GM13976 (cell line): ENCODE measurements at regions not wholly inside any gene's neighbourhood (a gene's known extent, or its start where the extent isn't known, plus 50 kb on each side); places are given as distances from the start of the nearest gene placed in this dataset.

ENCODE experiments used
- DNase-seq: peaks from one replicate; pipeline ENCODE4 v3.0.0; 2012; ENCODE audit warnings: low spot score
- in situ Hi-C: fragments of 300-500 bp; cut with MboI; formaldehyde crosslinking; loops from one replicate; pipeline ENCODE4 v1.12.0; 2022; ENCODE audit warnings: low sequenced_read_pairs, mixed read lengths, inconsistent platforms; ENCODE audit not compliant: unreplicated experiment
- TF ChIP-seq, protein P1 (sequence below): IDR thresholded peaks from 2 replicates; pipeline ENCODE4 v1.5.1; 2012; ENCODE audit warnings: borderline replicate concordance, mild to moderate bottlenecking; ENCODE audit not compliant: insufficient read depth; ENCODE audit errors: extremely low read depth, missing control alignments, control extremely low read depth

DNA sequence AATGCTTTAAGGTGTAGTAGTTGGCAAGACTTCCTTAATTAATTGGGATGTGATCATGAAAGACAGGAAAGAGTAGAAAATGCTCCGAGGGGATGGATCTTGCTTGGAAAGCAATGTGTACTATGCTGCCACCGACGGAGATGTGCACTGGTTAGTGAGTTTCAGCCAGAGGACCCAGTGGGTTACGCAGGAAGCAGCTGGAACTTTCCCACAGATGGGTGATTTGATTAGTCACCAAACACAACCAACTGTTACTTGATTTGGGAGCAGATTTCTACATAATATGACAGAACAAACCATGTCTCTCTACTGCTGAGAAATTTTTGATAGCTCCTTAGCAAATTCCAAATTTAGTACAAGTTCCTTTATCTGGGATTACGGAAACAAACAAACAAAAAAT is 245.4 kb upstream of the MCTP2 start:
- TF ChIP-seq, protein P1, sequence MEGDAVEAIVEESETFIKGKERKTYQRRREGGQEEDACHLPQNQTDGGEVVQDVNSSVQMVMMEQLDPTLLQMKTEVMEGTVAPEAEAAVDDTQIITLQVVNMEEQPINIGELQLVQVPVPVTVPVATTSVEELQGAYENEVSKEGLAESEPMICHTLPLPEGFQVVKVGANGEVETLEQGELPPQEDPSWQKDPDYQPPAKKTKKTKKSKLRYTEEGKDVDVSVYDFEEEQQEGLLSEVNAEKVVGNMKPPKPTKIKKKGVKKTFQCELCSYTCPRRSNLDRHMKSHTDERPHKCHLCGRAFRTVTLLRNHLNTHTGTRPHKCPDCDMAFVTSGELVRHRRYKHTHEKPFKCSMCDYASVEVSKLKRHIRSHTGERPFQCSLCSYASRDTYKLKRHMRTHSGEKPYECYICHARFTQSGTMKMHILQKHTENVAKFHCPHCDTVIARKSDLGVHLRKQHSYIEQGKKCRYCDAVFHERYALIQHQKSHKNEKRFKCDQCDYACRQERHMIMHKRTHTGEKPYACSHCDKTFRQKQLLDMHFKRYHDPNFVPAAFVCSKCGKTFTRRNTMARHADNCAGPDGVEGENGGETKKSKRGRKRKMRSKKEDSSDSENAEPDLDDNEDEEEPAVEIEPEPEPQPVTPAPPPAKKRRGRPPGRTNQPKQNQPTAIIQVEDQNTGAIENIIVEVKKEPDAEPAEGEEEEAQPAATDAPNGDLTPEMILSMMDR: no peak

DNA sequence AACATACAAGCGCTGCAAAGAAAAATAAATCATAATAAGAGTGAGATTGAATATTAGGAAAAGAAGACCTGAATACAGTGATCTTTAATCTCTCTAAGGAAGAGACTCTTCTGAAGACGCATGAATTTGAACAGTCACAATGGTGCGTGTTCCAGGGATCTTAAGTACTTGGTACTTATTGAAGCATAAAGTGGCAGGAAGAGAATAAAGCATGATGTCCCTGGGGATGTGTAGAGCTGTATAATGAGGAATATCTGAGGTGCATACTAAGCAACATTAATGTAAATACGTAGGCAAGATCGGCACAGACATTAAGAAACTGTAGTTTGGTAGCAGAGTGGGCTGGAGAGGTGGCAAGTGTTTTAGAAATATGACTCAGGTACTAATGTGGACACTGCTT is 246.2 kb upstream of the MCTP2 start:
- TF ChIP-seq, protein P1: no peak
- in situ Hi-C loops: no loop called here
- no peak for DNase-seq

More for the DNA sequence above, 245.4 kb upstream of the MCTP2 start:
- in situ Hi-C loops: no loop called here
- DNase-seq: no peak

DNA sequence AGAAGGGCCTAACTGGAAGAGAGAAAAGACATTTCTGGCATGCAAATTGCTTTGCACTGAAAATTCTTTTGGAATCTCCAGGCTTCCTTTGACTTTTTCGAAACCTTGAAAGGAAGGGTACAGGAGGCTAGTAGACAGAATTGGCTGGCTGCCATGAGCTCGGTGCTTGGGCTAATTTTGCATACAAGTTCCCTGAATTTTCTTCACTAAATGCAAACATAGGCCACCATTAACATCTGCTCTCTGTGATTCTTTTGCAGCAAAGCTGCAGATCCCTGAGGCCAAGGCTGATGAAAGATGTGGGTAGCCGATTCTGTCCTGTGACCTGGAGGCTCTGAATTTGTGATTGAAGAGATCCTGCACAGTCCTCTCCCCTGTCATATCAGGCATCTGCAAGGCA is 247.8 kb upstream of the MCTP2 start:
- in situ Hi-C loops: no loop called here
- TF ChIP-seq, protein P1: no peak
- no peak for DNase-seq

DNA sequence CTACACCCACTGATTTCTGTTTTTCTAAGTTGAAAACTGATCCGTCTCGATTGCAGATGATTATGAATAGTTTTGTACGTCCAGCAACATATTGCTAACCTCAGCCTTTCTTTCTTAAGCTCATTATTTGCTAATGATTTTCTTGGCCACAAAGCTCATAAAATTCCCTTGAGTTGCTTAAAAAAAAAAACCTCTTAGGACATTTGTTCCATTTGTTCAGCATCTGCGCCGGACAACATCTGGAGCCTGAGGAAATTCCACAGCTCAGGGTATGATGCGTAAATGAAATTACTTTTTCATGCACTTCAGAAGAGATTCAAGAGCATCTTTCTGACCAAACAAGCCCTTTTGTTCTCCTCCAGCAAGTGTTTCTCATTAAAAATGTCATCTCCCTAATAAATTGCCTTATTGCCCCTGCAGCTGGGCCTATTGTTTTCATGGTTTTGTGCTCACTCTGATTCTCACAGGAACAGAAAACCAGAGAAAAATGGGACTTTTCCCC is 249.1 kb upstream of the MCTP2 start:
- TF ChIP-seq, protein P1: no peak
- in situ Hi-C loops: no loop called here
- DNase-seq: no peak

DNA sequence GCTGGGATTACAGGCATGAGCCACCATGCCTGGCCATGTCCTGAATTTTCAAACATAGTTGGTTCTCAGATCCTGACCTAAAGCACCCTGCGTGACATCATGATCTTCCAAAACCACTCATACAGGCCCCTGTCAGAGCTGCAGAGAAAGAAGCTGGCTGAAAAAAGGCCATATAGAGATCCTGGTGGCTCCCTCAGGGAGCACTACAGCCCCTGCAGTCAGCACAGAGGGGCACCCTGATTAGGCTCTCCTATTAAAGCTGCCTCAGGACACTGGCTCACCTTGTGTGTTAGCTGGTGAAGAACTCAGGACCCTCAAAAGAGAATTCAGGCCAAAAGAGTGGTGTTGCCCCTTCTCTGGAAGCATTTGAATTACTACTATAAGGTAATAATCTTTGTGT is 249.7 kb upstream of the MCTP2 start:
- TF ChIP-seq, protein P1: no peak
- in situ Hi-C loops: no loop called here

DNA sequence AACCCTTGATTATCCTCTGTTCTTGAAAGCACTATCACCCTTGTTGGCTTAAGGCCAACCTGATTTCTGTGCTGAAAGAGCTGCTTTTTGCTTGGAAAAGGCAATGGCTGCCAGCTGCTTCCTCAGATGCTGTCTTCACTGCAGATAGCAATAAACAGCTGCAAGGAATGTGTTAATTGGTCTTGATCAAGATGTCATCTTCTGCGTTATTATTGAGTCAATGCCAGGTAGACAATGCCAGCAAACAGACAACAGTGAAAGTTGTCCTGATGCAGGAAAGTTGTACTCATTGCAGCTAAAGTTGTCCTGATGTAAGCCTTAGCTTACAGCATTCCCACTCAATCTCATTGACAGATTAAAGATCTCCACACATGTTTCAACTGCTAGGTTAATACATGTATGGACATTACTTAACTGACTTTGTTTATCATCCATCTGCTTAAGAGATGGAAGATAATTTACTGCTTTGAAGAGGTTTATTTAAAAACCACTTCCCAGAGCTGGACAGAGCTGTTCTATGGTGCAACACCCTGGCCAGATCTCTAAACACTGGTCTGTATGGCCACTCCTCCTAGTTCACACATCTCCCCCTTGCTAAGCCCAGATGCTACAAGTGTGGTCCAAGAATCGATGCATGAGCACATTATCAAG is 251.0 kb upstream of the MCTP2 start:
- DNase-seq: no peak
- TF ChIP-seq, protein P1: no peak
- in situ Hi-C loops: no loop called here

More for the DNA sequence above, 249.7 kb upstream of the MCTP2 start:
- DNase-seq: no peak
